Trophoblast cell (in vitro differentiated cells and primary cell): ENCODE measurements at regions not wholly inside any gene's neighbourhood (a gene's known extent, or its start where the extent isn't known, plus 50 kb on each side); places are given as distances from the start of the nearest gene placed in this dataset.

Experiments used
- DNase-seq, 2 donors: peaks; one replicate each; pipeline ENCODE4 v3.0.0-alpha.2; 2016
- H2AFZ ChIP-seq: 2 replicates; pipeline ENCODE4 v1.6.1; 2013; ENCODE audit warnings: low read length, moderate library complexity, mild to moderate bottlenecking; ENCODE audit not compliant: insufficient read depth, poor library complexity
- H2AK5ac ChIP-seq: 2 replicates; pipeline ENCODE4 v1.6.1; 2013; ENCODE audit warnings: mild to moderate bottlenecking, low read length
- H2BK120ac ChIP-seq: 2 replicates; pipeline ENCODE4 v1.6.1; 2013; ENCODE audit warnings: low read length, mild to moderate bottlenecking, moderate library complexity; ENCODE audit not compliant: insufficient read depth, poor library complexity
- H2BK12ac ChIP-seq: 2 replicates; pipeline ENCODE4 v1.6.1; 2013; ENCODE audit warnings: mild to moderate bottlenecking, low read length, moderate library complexity
- H2BK5ac ChIP-seq: 2 replicates; pipeline ENCODE4 v1.6.1; 2013; ENCODE audit warnings: low read length, low read depth, moderate library complexity, mild to moderate bottlenecking; ENCODE audit not compliant: poor library complexity
- H3K14ac ChIP-seq: 2 replicates; pipeline ENCODE4 v1.6.1; 2013; ENCODE audit warnings: mild to moderate bottlenecking, low read length
- H3K18ac ChIP-seq: 2 replicates; pipeline ENCODE4 v1.6.1; 2013; ENCODE audit warnings: mild to moderate bottlenecking, low read length
- H3K23ac ChIP-seq: 2 replicates; pipeline ENCODE4 v1.6.1; 2013; ENCODE audit warnings: low read length
- H3K27ac ChIP-seq: 2 replicates; pipeline ENCODE4 v1.5.1; 2013; ENCODE audit warnings: low read depth, mild to moderate bottlenecking, inconsistent platforms, low read length, moderate library complexity
- H3K27me3 ChIP-seq: 2 replicates; pipeline ENCODE4 v1.6.1; 2013; ENCODE audit warnings: inconsistent platforms, mild to moderate bottlenecking, low read length, moderate library complexity; ENCODE audit not compliant: insufficient read depth
- H3K36me3 ChIP-seq, 2 experiments: 1 replicate in 1 of 2; 2 replicates in 1 of 2; pipeline ENCODE4 v1.6.1; 2013; ENCODE audit warnings: low read length in 2 of 2, mild to moderate bottlenecking in 2 of 2, moderate library complexity in 1 of 2; ENCODE audit not compliant: insufficient read depth in 2 of 2, control insufficient read depth in 1 of 2
- H3K4ac ChIP-seq: 2 replicates; pipeline ENCODE4 v1.6.1; 2013; ENCODE audit warnings: low read depth, mild to moderate bottlenecking, low read length, moderate library complexity
- H3K4me1 ChIP-seq, 2 experiments: 1 replicate in 1 of 2; 2 replicates in 1 of 2; pipeline ENCODE4 v1.6.1; 2013; ENCODE audit warnings: low read length in 2 of 2, mild to moderate bottlenecking in 2 of 2, moderate library complexity in 1 of 2; ENCODE audit not compliant: insufficient read depth in 2 of 2, control insufficient read depth in 1 of 2
- H3K4me2 ChIP-seq: 2 replicates; pipeline ENCODE4 v1.6.1; 2013; ENCODE audit warnings: inconsistent platforms, mild to moderate bottlenecking, low read length, moderate library complexity
- H3K4me3 ChIP-seq: 2 replicates; pipeline ENCODE4 v1.5.1; 2013; ENCODE audit warnings: mild to moderate bottlenecking, low read depth, low read length, inconsistent platforms
- H3K79me1 ChIP-seq: one replicate; pipeline ENCODE4 v1.6.1; 2013; ENCODE audit warnings: low read length
- H3K79me2 ChIP-seq: 2 replicates; pipeline ENCODE4 v1.6.1; 2013; ENCODE audit warnings: low read length, mild to moderate bottlenecking; ENCODE audit not compliant: control insufficient read depth, insufficient read depth, poor library complexity
- H3K9ac ChIP-seq: 2 replicates; pipeline ENCODE4 v1.6.1; 2013; ENCODE audit warnings: mild to moderate bottlenecking, low read length
- H3K9me3 ChIP-seq: 2 replicates; pipeline ENCODE4 v1.6.1; 2013; ENCODE audit warnings: low read depth, mild to moderate bottlenecking, control low read depth, inconsistent platforms, low read length; ENCODE audit not compliant: insufficient read depth
- H4K12ac ChIP-seq: 2 replicates; pipeline ENCODE4 v1.6.1; 2013; ENCODE audit warnings: low read depth, mild to moderate bottlenecking, low read length, moderate library complexity
- H4K8ac ChIP-seq: 2 replicates; pipeline ENCODE4 v1.6.1; 2013; ENCODE audit warnings: low read depth, mild to moderate bottlenecking, low read length, moderate library complexity
- H4K91ac ChIP-seq: one replicate; pipeline ENCODE4 v1.6.1; 2013; ENCODE audit warnings: low read depth, mild to moderate bottlenecking, low read length, moderate library complexity
- WGBS: extraction: QIAGEN DNeasy Blood & Tissue Kit; methylation state at CpG from one replicate; pipeline ENCODE4 v1.1.7; 2013; ENCODE audit warnings: missing lambda C conversion rate; ENCODE audit not compliant: insufficient read length, insufficient coverage; ENCODE audit errors: extremely low coverage; 5-methylcytosine and 5-hydroxymethylcytosine counted together

GRCh38 chr17:79305376-79305767 lies 230.7 kb downstream of the ENGASE start:
- Histone ChIP-seq H3K79me2 (no peaks in the 10 kb centered on the region), H3K4me3 (no peak overlapping the region), H3K23ac (no peak overlapping the region), H2BK12ac (no peak overlapping the region), H3K27me3 (no peaks in the 10 kb centered on the region), H4K12ac (no peak overlapping the region), H3K9ac (no peak overlapping the region), H3K36me3 (no peaks in the 10 kb centered on the region), H2BK120ac (no peak overlapping the region), H3K27ac (no peak overlapping the region), H4K8ac (no peak overlapping the region), H2AFZ (no peak overlapping the region), H3K4ac (no peak overlapping the region), H3K14ac (no peak overlapping the region), H3K4me1 (no peaks in the 10 kb centered on the region), H3K9me3 (peaks cover 2% of the 10 kb centered on the region), H3K18ac (no peak overlapping the region), H4K91ac (no peak overlapping the region), H2BK5ac (no peak overlapping the region), H2AK5ac (no peak overlapping the region), H3K79me1 (no peaks in the 10 kb centered on the region), H3K4me2 (no peak overlapping the region)
- no peak for DNase-seq
- WGBS = no CpG with 5 or more reads among the region's 10 CpGs

GRCh38 chr17:79304884-79305283 lies 230.3 kb downstream of the ENGASE start:
- Histone ChIP-seq H3K27ac (no peak overlapping the region), H3K9me3 (peaks cover 2% of the 10 kb centered on the region), H2AK5ac (no peak overlapping the region), H3K79me1 (no peaks in the 10 kb centered on the region), H3K4me2 (no peak overlapping the region), H3K4me1 (no peaks in the 10 kb centered on the region), H3K23ac (no peak overlapping the region), H3K27me3 (no peaks in the 10 kb centered on the region), H2BK5ac (no peak overlapping the region), H2BK12ac (no peak overlapping the region), H2BK120ac (no peak overlapping the region), H4K91ac (no peak overlapping the region), H3K79me2 (no peaks in the 10 kb centered on the region), H3K9ac (no peak overlapping the region), H3K18ac (no peak overlapping the region), H3K4ac (no peak overlapping the region), H3K4me3 (no peak overlapping the region), H3K14ac (no peak overlapping the region), H2AFZ (no peak overlapping the region), H4K8ac (no peak overlapping the region), H3K36me3 (no peaks in the 10 kb centered on the region), H4K12ac (no peak overlapping the region)
- WGBS = no CpG with 5 or more reads among the region's 13 CpGs
- DNase-seq = no peak

- Histone ChIP-seq H3K79me2 (no peaks in the 10 kb centered on the region), H3K27me3 (no peaks in the 10 kb centered on the region), H4K91ac (no peak overlapping the region), H3K14ac (no peak overlapping the region), H3K4me2 (no peak overlapping the region), H3K4me1 (no peaks in the 10 kb centered on the region), H3K4me3 (no peak overlapping the region), H2AK5ac (no peak overlapping the region), H3K79me1 (no peaks in the 10 kb centered on the region), H3K27ac (no peak overlapping the region), H3K18ac (no peak overlapping the region), H3K36me3 (no peaks in the 10 kb centered on the region), H3K9me3 (peaks cover 2% of the 10 kb centered on the region), H4K8ac (no peak overlapping the region), H4K12ac (no peak overlapping the region), H2BK120ac (no peak overlapping the region), H2AFZ (no peak overlapping the region), H3K9ac (no peak overlapping the region), H3K4ac (no peak overlapping the region), H2BK5ac (no peak overlapping the region), H3K23ac (no peak overlapping the region), H2BK12ac (no peak overlapping the region)
- no peak for DNase-seq
- WGBS = no CpG with 5 or more reads among the region's 7 CpGs
These were observed 229.1 kb downstream of the ENGASE start for GRCh38 chr17:79303641-79304205.

GRCh38 chr17:79301469-79301868 lies 226.8 kb downstream of the ENGASE start:
- no CpG with 5 or more reads among the region's 8 CpGs for WGBS
- no peak overlapping the region for H2BK5ac ChIP-seq
- no peak overlapping the region for H4K12ac ChIP-seq
- no peak overlapping the region for H3K9ac ChIP-seq
- no peaks in the 10 kb centered on the region for H3K79me2 ChIP-seq
- H2AK5ac ChIP-seq = no peak overlapping the region
- no peak overlapping the region for H3K23ac ChIP-seq
- no peak overlapping the region for H3K4ac ChIP-seq
- no peak overlapping the region for H3K14ac ChIP-seq
- no peak overlapping the region for H3K4me3 ChIP-seq
- no peak overlapping the region for H2AFZ ChIP-seq
- no peak overlapping the region for H4K8ac ChIP-seq
- H2BK120ac ChIP-seq = no peak overlapping the region
- peaks cover 5% of the 10 kb centered on the region for H3K9me3 ChIP-seq
- no peak for DNase-seq
- no peak overlapping the region for H4K91ac ChIP-seq
- H3K36me3 ChIP-seq = no peaks in the 10 kb centered on the region
- no peak overlapping the region for H3K27ac ChIP-seq
- H2BK12ac ChIP-seq = no peak overlapping the region
- no peak overlapping the region for H3K18ac ChIP-seq
- no peaks in the 10 kb centered on the region for H3K27me3 ChIP-seq
- H3K4me1 ChIP-seq = no peaks in the 10 kb centered on the region
- H3K4me2 ChIP-seq = no peak overlapping the region
- no peaks in the 10 kb centered on the region for H3K79me1 ChIP-seq
